H9 (cell line): ENCODE measurements at regions not wholly inside any gene's neighbourhood (a gene's known extent, or its start where the extent isn't known, plus 50 kb on each side); places are given as distances from the start of the nearest gene placed in this dataset.

Experiments
- DNase-seq: peaks from one replicate; pipeline ENCODE4 v3.0.0-alpha.2; 2017
- H2AFZ ChIP-seq: one replicate; pipeline ENCODE4 v1.6.1; 2013; ENCODE audit warnings: mild to moderate bottlenecking, low read length, control low read depth, moderate library complexity
- H2AK5ac ChIP-seq: 2 replicates; pipeline ENCODE4 v1.6.1; 2013; ENCODE audit warnings: low read length, control low read depth, mixed read lengths; ENCODE audit not compliant: insufficient read length
- H2BK120ac ChIP-seq: one replicate; pipeline ENCODE4 v1.6.1; 2013; ENCODE audit warnings: low read depth, mild to moderate bottlenecking, low read length, control low read depth, inconsistent platforms; ENCODE audit not compliant: poor library complexity, severe bottlenecking
- H2BK12ac ChIP-seq: 2 replicates; pipeline ENCODE4 v1.6.1; 2013; ENCODE audit warnings: low read length, control low read depth, mixed read lengths, low read depth; ENCODE audit not compliant: insufficient read length
- H2BK15ac ChIP-seq: 2 replicates; pipeline ENCODE4 v1.6.1; 2013; ENCODE audit warnings: low read depth, low read length, control low read depth
- H2BK20ac ChIP-seq: one replicate; pipeline ENCODE4 v1.6.1; 2013; ENCODE audit warnings: low read depth, mild to moderate bottlenecking, low read length, control low read depth, inconsistent platforms; ENCODE audit not compliant: poor library complexity, severe bottlenecking
- H2BK5ac ChIP-seq: 2 replicates; pipeline ENCODE4 v1.6.1; 2013; ENCODE audit warnings: low read length, control low read depth, mixed read lengths; ENCODE audit not compliant: insufficient read length
- H3K14ac ChIP-seq: 2 replicates; pipeline ENCODE4 v1.6.1; 2013; ENCODE audit warnings: low read length, control low read depth; ENCODE audit not compliant: insufficient read depth
- H3K18ac ChIP-seq: 2 replicates; pipeline ENCODE4 v1.6.1; 2013; ENCODE audit warnings: low read depth, mild to moderate bottlenecking, mixed read lengths, low read length, control low read depth; ENCODE audit not compliant: insufficient read length
- H3K23ac ChIP-seq: 2 replicates; pipeline ENCODE4 v1.6.1; 2013; ENCODE audit warnings: low read length, control low read depth, mixed read lengths, low read depth; ENCODE audit not compliant: insufficient read length
- H3K23me2 ChIP-seq: 2 replicates; pipeline ENCODE4 v1.6.1; 2013; ENCODE audit warnings: low read depth, mild to moderate bottlenecking, mixed read lengths, low read length, control low read depth; ENCODE audit not compliant: insufficient read length, poor library complexity, severe bottlenecking
- H3K27ac ChIP-seq: 2 replicates; pipeline ENCODE4 v1.5.1; 2013; ENCODE audit warnings: low read length, control low read depth, mixed read lengths, low read depth; ENCODE audit not compliant: insufficient read length
- H3K27me3 ChIP-seq: 2 replicates; pipeline ENCODE4 v1.6.1; 2013; ENCODE audit warnings: low read length, control low read depth, inconsistent platforms; ENCODE audit not compliant: insufficient read depth
- H3K4ac ChIP-seq: 2 replicates; pipeline ENCODE4 v1.6.1; 2013; ENCODE audit warnings: low read depth, mild to moderate bottlenecking, control low read depth, inconsistent platforms, low read length, moderate library complexity
- H3K4me1 ChIP-seq: 2 replicates; pipeline ENCODE4 v1.6.1; 2013; ENCODE audit warnings: low read length, control low read depth, inconsistent platforms; ENCODE audit not compliant: insufficient read depth
- H3K4me2 ChIP-seq: 2 replicates; pipeline ENCODE4 v1.6.1; 2013; ENCODE audit warnings: low read length, control low read depth, mixed read lengths; ENCODE audit not compliant: insufficient read length, insufficient read depth
- H3K56ac ChIP-seq: 2 replicates; pipeline ENCODE4 v1.6.1; 2013; ENCODE audit warnings: low read depth, mild to moderate bottlenecking, mixed read lengths, low read length, control low read depth; ENCODE audit not compliant: insufficient read length
- H3K79me1 ChIP-seq: 2 replicates; pipeline ENCODE4 v1.6.1; 2013; ENCODE audit warnings: low read depth, mild to moderate bottlenecking, moderate library complexity, low read length, control low read depth, inconsistent platforms; ENCODE audit not compliant: insufficient read depth, poor library complexity, severe bottlenecking
- H3K79me2 ChIP-seq: 2 replicates; pipeline ENCODE4 v1.6.1; 2013; ENCODE audit warnings: low read length, control low read depth, inconsistent platforms; ENCODE audit not compliant: insufficient read depth
- H3K9ac ChIP-seq: 2 replicates; pipeline ENCODE4 v1.6.1; 2013; ENCODE audit warnings: low read length, control low read depth, mixed read lengths; ENCODE audit not compliant: insufficient read length; ENCODE audit errors: extremely low read depth
- H3K9me3 ChIP-seq: one replicate; pipeline ENCODE4 v1.6.1; 2013; ENCODE audit warnings: low read depth, low read length, inconsistent platforms; ENCODE audit not compliant: control insufficient read depth
- H3T11ph ChIP-seq: one replicate; pipeline ENCODE4 v1.6.1; 2013; ENCODE audit warnings: mild to moderate bottlenecking, low read length, control low read depth, inconsistent platforms
- H4K20me1 ChIP-seq: one replicate; pipeline ENCODE4 v1.6.1; 2013; ENCODE audit not compliant: control insufficient read depth, insufficient read length, insufficient read depth
- H4K5ac ChIP-seq: 2 replicates; pipeline ENCODE4 v1.6.1; 2013; ENCODE audit warnings: low read depth, mild to moderate bottlenecking, mixed read lengths, low read length, control low read depth; ENCODE audit not compliant: insufficient read length
- H4K8ac ChIP-seq: replicated peaks from 2 replicates; pipeline ENCODE4 v1.6.1; 2013; ENCODE audit warnings: low read length, control low read depth, mixed read lengths, low read depth; ENCODE audit not compliant: insufficient read length
- H4K91ac ChIP-seq: 2 replicates; pipeline ENCODE4 v1.6.1; 2013; ENCODE audit warnings: low read depth, mild to moderate bottlenecking, moderate library complexity, mixed read lengths, low read length, control low read depth; ENCODE audit not compliant: insufficient read length
- H3K27ac Mint-ChIP-seq, 3 experiments: 2 replicates in 2 of 3; 3 replicates in 1 of 3; pipeline ENCODE4 v1.8.0; 2020 to 2021; ENCODE audit warnings: mixed read lengths in 3 of 3, mild to moderate bottlenecking in 1 of 3, moderate library complexity in 1 of 3
- H3K27me3 Mint-ChIP-seq: 2 replicates; pipeline ENCODE4 v1.8.0; 2021; ENCODE audit warnings: low read depth, mild to moderate bottlenecking, moderate library complexity, mixed read lengths
- H3K36me3 Mint-ChIP-seq, 3 experiments: 2 replicates in 2 of 3; 3 replicates in 1 of 3; pipeline ENCODE4 v1.8.0; 2020 to 2021; ENCODE audit warnings: low read depth in 3 of 3, mixed read lengths in 3 of 3; ENCODE audit not compliant: insufficient read depth in 1 of 3
- H3K4me1 Mint-ChIP-seq, 2 experiments: 2 replicates each; pipeline ENCODE4 v1.8.0; 2020; ENCODE audit warnings: mixed read lengths in 2 of 2
- H3K4me3 Mint-ChIP-seq, 2 experiments: 2 replicates in 1 of 2; 3 replicates in 1 of 2; pipeline ENCODE4 v1.8.0; 2020 to 2021; ENCODE audit warnings: mild to moderate bottlenecking in 2 of 2, mixed read lengths in 2 of 2, moderate library complexity in 1 of 2
- H3K9me3 Mint-ChIP-seq, 2 experiments: 2 replicates in 1 of 2; 3 replicates in 1 of 2; pipeline ENCODE4 v1.8.0; 2020; ENCODE audit warnings: mild to moderate bottlenecking in 2 of 2, mixed read lengths in 2 of 2, moderate library complexity in 1 of 2
- CTCF ChIP-seq: fragments of 200-600 bp; sonication (generic); conservative IDR thresholded peaks from 3 replicates; pipeline ENCODE4 v1.8.0; 2021; ENCODE audit warnings: antibody characterized with exemption, mild to moderate bottlenecking
- WGBS: extraction: QIAGEN DNeasy Blood & Tissue Kit; methylation state at CpG from one replicate; pipeline ENCODE4 v1.1.7; 2013; ENCODE audit warnings: missing lambda C conversion rate, low lambda C conversion rate, mixed read lengths; ENCODE audit not compliant: insufficient read length; ENCODE audit errors: extremely low coverage; 5-methylcytosine and 5-hydroxymethylcytosine counted together

- no peak overlapping the region for H3K27ac ChIP-seq
- no peak for TF ChIP-seq CTCF
- no peaks in the 10 kb centered on the region for H3K27me3 ChIP-seq
- H3K4me1 Mint-ChIP-seq: peaks cover 15 to 20% of the 10 kb centered on the region in 2 experiments
- no peaks in the 10 kb centered on the region for H4K20me1 ChIP-seq
- no peak for DNase-seq
- H2BK20ac ChIP-seq: no peak overlapping the region
- no peak overlapping the region for H2BK12ac ChIP-seq
- H3K79me1 ChIP-seq: no peaks in the 10 kb centered on the region
- H2AK5ac ChIP-seq: no peak overlapping the region
- H4K91ac ChIP-seq: no peak overlapping the region
- no peak overlapping the region for H2AFZ ChIP-seq
- H3K79me2 ChIP-seq: no peaks in the 10 kb centered on the region
- H3K18ac ChIP-seq: no peak overlapping the region
- no peak overlapping the region for H2BK120ac ChIP-seq
- no peak overlapping the region for H3K4ac ChIP-seq
- H3K4me3 Mint-ChIP-seq: no peak overlapping the region
- H3K27me3 Mint-ChIP-seq: no peaks in the 10 kb centered on the region
- WGBS: no CpG with 5 or more reads among the region's 2 CpGs
- H3T11ph ChIP-seq: no peak overlapping the region
- H2BK5ac ChIP-seq: no peak overlapping the region
- H3K9ac ChIP-seq: no peak overlapping the region
- peaks cover 4% of the 10 kb centered on the region; the same call in 1 of the 2 replicates for H3K4me1 ChIP-seq
- no peak overlapping the region for H3K27ac Mint-ChIP-seq
- H3K9me3 ChIP-seq: no peaks in the 10 kb centered on the region
- no peak overlapping the region for H3K4me2 ChIP-seq
- no peak overlapping the region for H2BK15ac ChIP-seq
- no peak overlapping the region for H4K5ac ChIP-seq
- no peak overlapping the region for H3K56ac ChIP-seq
- H3K9me3 Mint-ChIP-seq: peaks cover 0 to 10% of the 10 kb centered on the region in 2 experiments; a peak in 4 of 5 replicates
- no peaks in the 10 kb centered on the region; a peak in 2 of 7 replicates for H3K36me3 Mint-ChIP-seq
- H4K8ac ChIP-seq: no peak overlapping the region
- H3K14ac ChIP-seq: no peak overlapping the region
- H3K23me2 ChIP-seq: no peaks in the 10 kb centered on the region
- no peak overlapping the region for H3K23ac ChIP-seq
Observed at GRCh38 chr5:167673942-167674341, 617.5 kb upstream of the WWC1 start.
